Activated CD8-positive, alpha-beta memory T cell treated with anti-CD3 and anti-CD28 coated beads, Interleukin-2, amount 10 ng/mL, durations not matched to agents 7 days and 5 days (primary cell): ENCODE measurements at regions not wholly inside any gene's neighbourhood (a gene's known extent, or its start where the extent isn't known, plus 50 kb on each side); places are given as distances from the start of the nearest gene placed in this dataset.

Experiments used
- ATAC-seq: fragments of 150-1000 bp; cut with Tn5 transposase; one replicate; pipeline ENCODE4 v1.10.0; 2021; ENCODE audit warnings: moderate library complexity
- CTCF ChIA-PET: fragments of 350-600 bp; sonication (Branson Sonifier 250); formaldehyde crosslinking; loops from one replicate; lab custom pipeline; 2021; ENCODE audit warnings: antibody characterized with exemption; lab: Charles Lee
- DNase-seq: peaks from one replicate; pipeline ENCODE4 v3.0.0-alpha.2; 2020
- H3K27ac Mint-ChIP-seq: one replicate; pipeline ENCODE4 v1.8.0; 2021; ENCODE audit warnings: mild to moderate bottlenecking, mixed read lengths
- H3K27me3 Mint-ChIP-seq: one replicate; pipeline ENCODE4 v1.8.0; 2021; ENCODE audit warnings: mixed read lengths
- H3K36me3 Mint-ChIP-seq: one replicate; pipeline ENCODE4 v1.8.0; 2021; ENCODE audit warnings: mild to moderate bottlenecking, mixed read lengths
- H3K4me1 Mint-ChIP-seq: one replicate; pipeline ENCODE4 v1.8.0; 2021; ENCODE audit warnings: mixed read lengths
- H3K4me3 Mint-ChIP-seq: one replicate; pipeline ENCODE4 v1.8.0; 2021; ENCODE audit warnings: mild to moderate bottlenecking, moderate library complexity, mixed read lengths
- H3K9me3 Mint-ChIP-seq: one replicate; pipeline ENCODE4 v1.8.0; 2022; ENCODE audit warnings: low read depth, mixed read lengths

GRCh38 chr3:63067999-63068645, 192.9 kb upstream of the CADPS start:
- peaks cover 7% of the 10 kb centered on the region for H3K9me3 Mint-ChIP-seq
- H3K27me3 Mint-ChIP-seq: no peaks in the 10 kb centered on the region
- H3K36me3 Mint-ChIP-seq: no peaks in the 10 kb centered on the region
- DNase-seq (no peak), ATAC-seq (no peak)
- CTCF ChIA-PET: no interaction called here
- H3K4me1 Mint-ChIP-seq: no peaks in the 10 kb centered on the region
- H3K4me3 Mint-ChIP-seq: no peak overlapping the region
- H3K27ac Mint-ChIP-seq: no peak overlapping the region

- no peak for DNase-seq
- Mint-ChIP-seq H3K36me3 (no peaks in the 10 kb centered on the region), H3K4me1 (no peaks in the 10 kb centered on the region), H3K27ac (no peak overlapping the region), H3K27me3 (no peaks in the 10 kb centered on the region), H3K9me3 (peaks cover 5% of the 10 kb centered on the region), H3K4me3 (no peak overlapping the region)
- ATAC-seq: no peak
- CTCF ChIA-PET: no interaction called here
Measured at GRCh38 chr3:63069806-63070475, 194.7 kb upstream of the CADPS start.

- H3K36me3 Mint-ChIP-seq: no peaks in the 10 kb centered on the region
- DNase-seq (no peak), ATAC-seq (no peak)
- H3K27ac Mint-ChIP-seq: no peak overlapping the region
- H3K27me3 Mint-ChIP-seq: no peaks in the 10 kb centered on the region
- no peaks in the 10 kb centered on the region for H3K4me1 Mint-ChIP-seq
- H3K4me3 Mint-ChIP-seq: no peak overlapping the region
- H3K9me3 Mint-ChIP-seq: peaks cover 5% of the 10 kb centered on the region
- CTCF ChIA-PET: no interaction called here
Measured at GRCh38 chr3:63070476-63070810, 195.2 kb upstream of the CADPS start.

- no peaks in the 10 kb centered on the region for H3K27me3 Mint-ChIP-seq
- H3K4me3 Mint-ChIP-seq: no peak overlapping the region
- no peak overlapping the region for H3K27ac Mint-ChIP-seq
- CTCF ChIA-PET: no interaction called here
- no peak for DNase-seq
- no peak for ATAC-seq
- H3K4me1 Mint-ChIP-seq: no peaks in the 10 kb centered on the region
- H3K9me3 Mint-ChIP-seq: no peaks in the 10 kb centered on the region
- H3K36me3 Mint-ChIP-seq: no peaks in the 10 kb centered on the region
Measured at GRCh38 chr3:63076357-63076756, 201.1 kb upstream of the CADPS start.

- Mint-ChIP-seq H3K9me3 (peaks cover 4% of the 10 kb centered on the region), H3K4me1 (no peaks in the 10 kb centered on the region), H3K27me3 (no peaks in the 10 kb centered on the region), H3K36me3 (no peaks in the 10 kb centered on the region), H3K4me3 (no peak overlapping the region), H3K27ac (no peak overlapping the region)
- ATAC-seq: no peak
- DNase-seq: no peak
- CTCF ChIA-PET: no interaction called here
Measured at GRCh38 chr3:63086190-63086589, 191.9 kb upstream of the SYNPR start.

- CTCF ChIA-PET: no interaction called here
- H3K9me3 Mint-ChIP-seq: peaks cover 2% of the 10 kb centered on the region
- no peaks in the 10 kb centered on the region for H3K36me3 Mint-ChIP-seq
- no peaks in the 10 kb centered on the region for H3K27me3 Mint-ChIP-seq
- no peak overlapping the region for H3K27ac Mint-ChIP-seq
- ATAC-seq: no peak
- H3K4me1 Mint-ChIP-seq: no peaks in the 10 kb centered on the region
- H3K4me3 Mint-ChIP-seq: no peak overlapping the region
- no peak for DNase-seq
Measured at GRCh38 chr3:63089007-63089750, 188.9 kb upstream of the SYNPR start.

- DNase-seq (no peak), ATAC-seq (no peak)
- H3K4me3 Mint-ChIP-seq: no peak overlapping the region
- H3K27me3 Mint-ChIP-seq: no peaks in the 10 kb centered on the region
- CTCF ChIA-PET: no interaction called here
- H3K36me3 Mint-ChIP-seq: no peaks in the 10 kb centered on the region
- H3K27ac Mint-ChIP-seq: no peak overlapping the region
- no peaks in the 10 kb centered on the region for H3K4me1 Mint-ChIP-seq
- H3K9me3 Mint-ChIP-seq: peaks cover 2% of the 10 kb centered on the region
Measured at GRCh38 chr3:63089751-63090132, 188.4 kb upstream of the SYNPR start.

GRCh38 chr3:63090656-63091055, 187.5 kb upstream of the SYNPR start:
- CTCF ChIA-PET: no interaction called here
- ATAC-seq: no peak
- no peak for DNase-seq
- no peaks in the 10 kb centered on the region for H3K4me1 Mint-ChIP-seq
- H3K27me3 Mint-ChIP-seq: no peaks in the 10 kb centered on the region
- H3K36me3 Mint-ChIP-seq: no peaks in the 10 kb centered on the region
- H3K9me3 Mint-ChIP-seq: peaks cover 2% of the 10 kb centered on the region
- no peak overlapping the region for H3K27ac Mint-ChIP-seq
- no peak overlapping the region for H3K4me3 Mint-ChIP-seq

- Mint-ChIP-seq H3K27me3 (no peaks in the 10 kb centered on the region), H3K4me1 (no peaks in the 10 kb centered on the region), H3K4me3 (no peak overlapping the region), H3K36me3 (no peaks in the 10 kb centered on the region), H3K27ac (no peak overlapping the region), H3K9me3 (no peaks in the 10 kb centered on the region)
- no peak for ATAC-seq
- no peak for DNase-seq
- CTCF ChIA-PET: no interaction called here
Measured at GRCh38 chr3:63092515-63092914, 185.6 kb upstream of the SYNPR start.

GRCh38 chr3:63094642-63095408, 183.3 kb upstream of the SYNPR start:
- no peaks in the 10 kb centered on the region for H3K9me3 Mint-ChIP-seq
- ATAC-seq: no peak
- H3K27me3 Mint-ChIP-seq: no peaks in the 10 kb centered on the region

GRCh38 chr3:63096248-63097058, 181.7 kb upstream of the SYNPR start:
- Mint-ChIP-seq H3K27me3 (no peaks in the 10 kb centered on the region), H3K36me3 (no peaks in the 10 kb centered on the region), H3K4me1 (no peaks in the 10 kb centered on the region), H3K4me3 (no peak overlapping the region), H3K27ac (no peak overlapping the region), H3K9me3 (no peaks in the 10 kb centered on the region)
- CTCF ChIA-PET: no interaction called here
- no peak for DNase-seq
- no peak for ATAC-seq

More at GRCh38 chr3:63094642-63095408, 183.3 kb upstream of the SYNPR start:
- H3K36me3 Mint-ChIP-seq: no peaks in the 10 kb centered on the region
- CTCF ChIA-PET: no interaction called here
- DNase-seq: no peak
- no peaks in the 10 kb centered on the region for H3K4me1 Mint-ChIP-seq
- no peak overlapping the region for H3K27ac Mint-ChIP-seq
- H3K4me3 Mint-ChIP-seq: no peak overlapping the region

GRCh38 chr3:63097396-63097795, 180.7 kb upstream of the SYNPR start:
- no peaks in the 10 kb centered on the region for H3K27me3 Mint-ChIP-seq
- H3K27ac Mint-ChIP-seq: no peak overlapping the region
- H3K4me1 Mint-ChIP-seq: no peaks in the 10 kb centered on the region
- no peaks in the 10 kb centered on the region for H3K9me3 Mint-ChIP-seq
- H3K4me3 Mint-ChIP-seq: no peak overlapping the region
- CTCF ChIA-PET: no interaction called here
- H3K36me3 Mint-ChIP-seq: no peaks in the 10 kb centered on the region
- DNase-seq: no peak
- no peak for ATAC-seq

- H3K4me1 Mint-ChIP-seq: no peaks in the 10 kb centered on the region
- no peaks in the 10 kb centered on the region for H3K27me3 Mint-ChIP-seq
- ATAC-seq (no peak), DNase-seq (no peak)
- no peaks in the 10 kb centered on the region for H3K36me3 Mint-ChIP-seq
- no peak overlapping the region for H3K4me3 Mint-ChIP-seq
- peaks cover 5% of the 10 kb centered on the region for H3K9me3 Mint-ChIP-seq
- CTCF ChIA-PET: no interaction called here
- H3K27ac Mint-ChIP-seq: no peak overlapping the region
Measured at GRCh38 chr3:63116922-63117321, 161.2 kb upstream of the SYNPR start.
